Left ventricle myocardium superior (tissue), 1 donor: ENCODE measurements at regions not wholly inside any gene's neighbourhood (a gene's known extent, or its start where the extent isn't known, plus 50 kb on each side); places are given as distances from the start of the nearest gene placed in this dataset.

ENCODE experiments used
- ATAC-seq: fragments of 200-7000 bp; cut with Tn5 transposase; one replicate; pipeline ENCODE4 v1.9.1; 2020; ENCODE audit warnings: mild to moderate bottlenecking, moderate library complexity
- DNase-seq: peaks from one replicate; pipeline ENCODE4 v3.0.0-alpha.2; 2020
- intact Hi-C: fragments of 100-400 bp; cut with micrococcal nuclease; formaldehyde crosslinking; loops from one replicate; pipeline ENCODE4 v1.11.0; 2022
- donor health status: DM: no; HTN: yes; CAD: no; lungs with severe emphysema.

DNA sequence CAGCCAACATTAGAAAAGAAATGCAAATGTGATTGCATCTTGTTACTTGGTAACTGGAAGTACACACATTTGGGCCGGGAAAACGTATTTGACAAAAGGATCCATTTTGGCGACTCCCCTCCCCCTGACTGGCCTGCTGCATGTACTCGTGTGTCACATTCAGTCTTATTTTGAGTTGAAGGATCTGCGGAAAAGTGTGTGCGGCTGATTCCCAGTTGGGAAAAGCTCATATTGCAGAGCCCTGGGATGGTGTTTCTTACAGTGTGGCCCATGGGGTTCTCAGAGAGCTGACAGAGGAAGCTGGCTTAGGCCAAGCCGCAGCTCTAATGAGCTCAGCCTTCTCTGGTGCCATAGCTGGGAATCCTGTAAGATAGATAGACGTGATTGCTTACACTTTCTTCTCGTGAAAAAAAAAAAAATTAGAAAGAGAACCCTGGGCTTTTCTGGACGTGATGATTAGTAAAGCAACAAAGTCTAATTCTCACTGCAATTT is 170.3 kb upstream of the ARGLU1 start:
- DNase-seq, result no peak
- ATAC-seq, result no peak
- intact Hi-C loops, result no loop called here

GRCh38 chr13:106736941-106737340 is 169.0 kb upstream of the ARGLU1 start:
- no peak for ATAC-seq

DNA sequence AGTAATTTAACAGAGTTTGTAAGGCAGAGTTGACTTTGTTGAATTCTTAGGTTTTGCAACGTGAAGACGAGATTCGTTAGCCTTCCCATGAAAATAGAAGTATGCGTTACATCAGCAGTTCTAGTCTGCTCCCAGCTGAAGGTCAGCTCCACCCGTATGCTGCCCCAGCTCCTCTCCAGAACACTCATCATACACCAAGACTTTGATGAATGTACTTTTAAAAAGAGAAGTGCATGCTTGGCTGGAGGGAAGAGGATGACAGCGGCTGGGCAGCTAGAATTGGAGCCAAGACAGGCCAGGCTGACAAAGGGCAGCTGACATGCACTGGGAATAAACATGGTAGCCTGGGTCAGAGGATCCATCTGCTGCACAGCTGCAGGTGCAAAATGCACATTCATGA is 166.3 kb upstream of the ARGLU1 start:
- DNase-seq (no peak), ATAC-seq (no peak)
- intact Hi-C loops, result no loop called here

More at GRCh38 chr13:106736941-106737340, 169.0 kb upstream of the ARGLU1 start:
- intact Hi-C loops, result no loop called here
- DNase-seq, result no peak

GRCh38 chr13:106723036-106723435 is 155.1 kb upstream of the ARGLU1 start:
- ATAC-seq (no peak), DNase-seq (no peak)
- intact Hi-C loops, result no loop called here

GRCh38 chr13:106722620-106723019 is 154.7 kb upstream of the ARGLU1 start:
- no peak for ATAC-seq
- intact Hi-C loops, result no loop called here
- DNase-seq, result no peak

DNA sequence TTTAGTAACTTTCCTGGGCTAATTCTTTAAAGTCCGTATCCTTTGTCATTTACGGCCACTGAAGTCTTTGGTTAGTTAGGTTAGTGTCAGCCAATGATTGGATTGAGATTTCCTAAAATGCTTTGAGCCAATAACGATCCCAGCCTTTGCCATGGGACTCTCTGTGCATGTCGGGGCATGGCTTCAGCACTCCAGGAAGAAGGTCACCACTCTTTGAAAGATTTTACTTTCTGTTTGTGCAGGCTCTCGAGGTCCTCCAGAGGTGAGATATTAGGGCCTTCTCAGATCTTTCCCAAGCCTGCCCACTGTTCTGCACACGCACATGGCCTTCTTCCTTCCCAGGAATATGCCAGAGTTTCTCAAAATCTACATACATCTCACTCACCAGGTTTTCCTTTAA is 153.7 kb upstream of the ARGLU1 start:
- DNase-seq, result no peak
- intact Hi-C loops, result no loop called here
- no peak for ATAC-seq

DNA sequence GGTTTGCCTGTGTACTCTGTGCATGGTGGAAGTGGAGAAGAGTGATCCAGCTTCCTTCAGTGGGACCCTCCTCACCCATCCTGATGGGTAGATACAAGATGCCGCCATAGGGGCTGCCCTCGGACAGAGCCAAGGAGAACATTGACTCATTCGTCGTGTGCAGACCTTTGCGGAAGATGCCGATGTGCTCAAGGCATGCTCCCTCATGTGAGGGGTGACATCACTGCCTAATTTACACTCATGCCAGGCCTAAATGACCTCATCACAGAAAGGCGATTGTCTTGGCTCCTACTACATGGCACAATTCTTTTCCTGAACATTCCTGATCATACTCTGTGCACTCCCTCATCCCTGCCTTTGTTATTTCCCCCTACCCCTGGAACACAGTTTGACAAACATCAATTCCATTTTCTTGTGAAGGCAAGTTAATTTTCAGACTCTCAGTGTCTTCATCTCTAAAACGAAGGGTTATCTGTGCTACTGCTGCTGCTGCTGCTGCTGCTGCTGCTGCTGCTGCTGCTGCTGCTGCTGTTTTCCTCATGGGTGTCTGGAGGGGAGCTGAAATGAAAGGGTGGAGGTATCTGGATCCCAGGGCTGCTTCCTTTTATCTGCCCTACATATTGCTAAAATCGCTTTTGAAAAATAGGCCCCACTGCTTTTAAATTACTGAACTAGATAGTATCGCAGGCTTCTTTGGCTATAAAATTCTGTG is 146.5 kb upstream of the ARGLU1 start:
- intact Hi-C loops, result no loop called here
- no peak for ATAC-seq
- no peak for DNase-seq

DNA sequence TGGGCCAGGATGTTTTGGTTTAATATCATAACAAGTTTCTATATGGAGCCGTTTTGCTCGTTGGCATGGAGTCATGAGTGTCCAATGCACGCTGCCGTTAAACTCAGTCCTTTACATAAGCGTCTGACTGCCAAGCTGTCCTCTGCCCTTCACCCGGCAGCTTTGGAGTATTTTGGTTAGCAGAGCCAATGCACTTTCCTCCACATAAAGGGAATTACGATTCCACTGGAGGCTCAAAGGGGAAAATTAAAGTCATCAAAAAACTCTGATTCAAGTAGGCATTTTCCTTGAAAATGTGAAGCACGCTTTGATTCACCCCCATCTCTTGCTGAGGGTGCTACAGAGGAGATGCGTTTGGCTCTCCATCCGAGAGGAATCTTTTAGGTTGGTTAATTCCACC is 144.4 kb upstream of the ARGLU1 start:
- intact Hi-C loops, result no loop called here
- no peak for DNase-seq
- ATAC-seq, result no peak

GRCh38 chr13:106710266-106710665 is 142.3 kb upstream of the ARGLU1 start:
- peak; percentile 77 for ATAC-seq
- intact Hi-C loops, result no loop called here
- no peak for DNase-seq

DNA sequence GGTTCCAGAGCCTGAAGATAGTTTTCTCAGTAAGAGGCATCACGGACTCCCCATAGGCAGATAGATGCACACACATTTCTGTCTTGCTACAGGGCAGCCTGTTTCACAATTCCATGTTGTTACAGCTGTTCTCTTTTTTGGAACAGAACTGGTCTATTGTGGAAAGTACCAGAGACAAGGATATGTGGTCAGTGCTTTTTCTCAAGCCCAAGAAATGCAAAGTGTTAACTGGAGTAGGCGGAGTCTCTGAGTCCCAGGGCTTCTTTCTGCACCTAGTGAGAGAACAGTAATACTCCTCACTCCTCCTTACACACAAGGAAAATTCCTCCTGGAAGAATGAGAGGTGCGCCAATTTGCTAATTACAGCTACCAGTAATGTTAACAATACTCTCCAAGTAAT is 141.6 kb upstream of the ARGLU1 start:
- DNase-seq, result no peak
- intact Hi-C loops, result no loop called here
- ATAC-seq, result peak; percentile 91

GRCh38 chr13:106702505-106702904 is 134.6 kb upstream of the ARGLU1 start:
- ATAC-seq (no peak), DNase-seq (no peak)
- intact Hi-C loops, result loop anchor here (2.0 kb wide), 1 partner anchor 216 kb away; no protein-coding TSS in a partner anchor

GRCh38 chr13:106701771-106702341 is 133.9 kb upstream of the ARGLU1 start:
- intact Hi-C loops, result loop anchor here (2.0 kb wide), 1 partner anchor 217 kb away; no protein-coding TSS in a partner anchor
- ATAC-seq, result peak; percentile 84

DNA sequence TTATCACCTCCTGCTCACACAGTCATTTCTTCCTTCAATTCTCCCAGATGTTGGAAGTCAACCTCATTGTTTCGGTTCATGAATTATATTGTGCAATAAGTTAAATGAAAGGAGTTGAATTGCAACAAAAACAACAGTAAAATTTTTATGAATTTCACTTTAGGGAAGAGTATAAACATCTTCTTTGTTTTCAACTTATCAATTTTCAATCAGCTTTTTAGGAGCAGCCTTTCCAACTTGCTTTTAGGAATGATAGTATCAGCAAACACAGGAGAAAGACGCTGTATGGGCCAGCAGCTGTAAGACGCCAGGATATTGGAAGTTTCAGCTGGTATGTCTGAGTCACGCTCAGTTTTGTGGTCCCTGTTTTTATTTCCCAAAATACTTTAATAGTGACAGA is 132.5 kb upstream of the ARGLU1 start:
- no peak for ATAC-seq
- intact Hi-C loops, result no loop called here
- DNase-seq, result no peak

More at GRCh38 chr13:106701771-106702341, 133.9 kb upstream of the ARGLU1 start:
- no peak for DNase-seq

GRCh38 chr13:106700007-106700406 is 132.1 kb upstream of the ARGLU1 start:
- ATAC-seq (no peak), DNase-seq (no peak)
- intact Hi-C loops, result no loop called here

GRCh38 chr13:106699311-106699710 is 131.4 kb upstream of the ARGLU1 start:
- DNase-seq (no peak), ATAC-seq (no peak)
- intact Hi-C loops, result no loop called here

DNA sequence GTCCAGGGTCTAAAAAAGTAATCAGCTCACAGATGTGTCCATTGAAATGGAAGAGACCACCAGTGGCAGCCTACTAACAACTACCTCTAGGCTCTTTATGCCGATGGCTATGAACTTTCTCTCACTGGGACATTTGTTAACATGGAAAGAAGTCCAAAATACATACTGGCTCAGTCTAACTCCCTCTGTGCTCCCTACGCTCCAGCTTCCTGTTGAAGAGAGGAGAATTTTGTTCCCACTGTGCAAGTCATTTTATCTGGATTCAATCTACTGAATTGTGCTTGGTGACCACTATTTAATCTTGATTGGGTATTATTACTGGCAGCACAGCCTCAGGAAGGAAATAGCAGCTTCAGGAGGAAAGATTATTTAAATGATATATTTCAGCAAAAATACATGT is 128.8 kb upstream of the ARGLU1 start:
- ATAC-seq, result no peak
- DNase-seq, result no peak
- intact Hi-C loops, result no loop called here

GRCh38 chr13:106696140-106696539 is 128.2 kb upstream of the ARGLU1 start:
- ATAC-seq, result no peak
- intact Hi-C loops, result no loop called here
- no peak for DNase-seq

GRCh38 chr13:106695139-106695538 is 127.2 kb upstream of the ARGLU1 start:
- DNase-seq (no peak), ATAC-seq (no peak)
- intact Hi-C loops, result no loop called here

GRCh38 chr13:106691861-106692260 is 123.9 kb upstream of the ARGLU1 start:
- ATAC-seq (no peak), DNase-seq (no peak)
- intact Hi-C loops, result no loop called here

DNA sequence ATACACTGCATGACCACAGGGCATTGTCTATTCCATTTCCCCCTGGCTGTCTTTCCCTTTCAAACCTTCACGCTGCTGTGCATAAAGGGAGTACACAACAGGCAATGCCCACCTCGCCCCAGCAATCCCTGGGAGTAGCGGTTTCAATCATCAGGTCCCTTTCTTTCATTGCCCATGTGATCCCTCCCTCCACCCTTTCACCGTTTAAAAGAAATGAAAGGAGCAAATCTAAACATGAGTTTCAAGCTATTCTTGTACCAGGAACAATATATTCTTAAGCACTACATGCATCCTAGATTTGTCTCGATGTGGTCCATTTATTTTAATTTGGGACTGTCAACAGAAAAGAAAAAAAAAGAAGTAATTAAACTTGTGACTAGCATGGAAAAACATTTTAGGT is 123.4 kb upstream of the ARGLU1 start:
- ATAC-seq (no peak), DNase-seq (no peak)
- intact Hi-C loops, result no loop called here

DNA sequence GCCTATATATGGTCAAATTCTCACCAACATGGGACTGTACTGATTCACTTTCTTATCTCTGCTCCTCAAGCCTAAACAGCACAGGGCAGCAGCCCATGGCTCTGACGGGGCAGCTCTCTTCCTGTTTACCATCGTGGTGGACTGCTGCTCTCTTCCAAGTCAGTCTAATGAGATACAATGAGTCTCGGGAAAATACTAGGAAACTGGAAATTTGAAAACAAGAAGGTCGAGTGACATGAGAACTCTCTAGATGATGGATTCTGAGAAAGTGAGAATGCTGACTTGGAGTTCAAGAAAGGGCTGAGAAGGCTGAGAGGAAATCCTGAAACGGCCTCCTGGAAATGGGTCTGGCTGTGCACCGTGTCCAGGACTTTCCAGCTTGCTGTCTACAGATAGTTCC is 122.8 kb upstream of the ARGLU1 start:
- DNase-seq (no peak), ATAC-seq (no peak)
- intact Hi-C loops, result no loop called here
